ENCODE measurements at regions not wholly inside any gene's neighbourhood (a gene's known extent, or its start where the extent isn't known, plus 50 kb on each side); places are given as distances from the start of the nearest gene placed in this dataset.

DNA sequence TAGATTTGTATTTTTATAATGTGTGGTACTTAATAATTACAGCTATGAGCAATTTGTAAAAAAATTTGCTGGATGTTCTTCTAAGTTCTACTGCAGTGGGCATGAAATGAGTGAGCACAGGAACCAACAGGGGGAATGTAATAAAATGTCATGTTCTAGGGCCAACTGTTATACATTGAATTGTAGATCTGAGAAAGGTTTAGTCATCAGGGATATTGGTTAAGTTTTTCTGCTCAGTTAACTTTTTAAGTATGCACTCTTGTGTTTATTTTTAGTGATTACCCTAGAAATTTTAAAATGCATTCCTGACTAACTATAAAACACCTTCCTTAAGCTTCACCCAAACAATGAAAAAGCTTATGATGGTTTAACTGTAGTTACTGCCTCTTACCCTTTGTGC, 101.8 kb downstream of the CAND1 start:
- DNase-seq (ENCODE audit: low read depth in 2 of 2): no peak

GRCh38 chr12:67377021-67377420, 107.9 kb downstream of the CAND1 start:
- no peak for DNase-seq (ENCODE audit: low read depth in 2 of 2)

GRCh38 chr12:67377541-67377940, 108.4 kb downstream of the CAND1 start:
- DNase-seq (ENCODE audit: low read depth in 2 of 2): no peak

DNA sequence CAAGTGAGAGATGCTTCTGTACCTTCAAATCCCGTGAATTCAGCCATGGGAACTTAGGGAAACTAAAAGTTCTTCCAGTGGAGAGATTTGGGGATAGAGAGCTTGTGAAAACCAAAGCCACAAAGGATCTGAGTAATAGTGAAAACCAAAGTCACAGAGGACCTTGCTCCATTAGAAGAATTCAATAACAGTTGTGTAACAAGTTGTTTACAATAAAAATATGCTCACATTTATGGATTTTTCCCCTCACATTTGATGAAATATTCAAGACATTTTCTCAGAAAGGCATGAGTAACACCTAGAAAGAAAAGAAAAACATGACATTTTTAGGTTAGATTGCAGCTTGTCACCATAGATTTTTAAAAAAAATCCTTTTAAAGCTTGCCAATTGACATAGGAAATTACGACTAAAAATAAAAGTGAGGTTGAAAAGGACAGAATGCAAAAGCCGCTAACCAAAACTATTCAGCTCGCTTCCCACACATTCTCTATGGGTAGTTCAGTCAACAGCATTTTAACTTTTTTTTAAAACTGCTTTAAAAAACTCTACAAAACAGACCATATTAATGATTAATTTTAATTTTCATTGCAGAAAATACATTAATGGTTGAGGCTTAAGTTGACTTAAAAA, 113.2 kb downstream of the CAND1 start:
- no peak for DNase-seq (ENCODE audit: low read depth in 2 of 2)

DNA sequence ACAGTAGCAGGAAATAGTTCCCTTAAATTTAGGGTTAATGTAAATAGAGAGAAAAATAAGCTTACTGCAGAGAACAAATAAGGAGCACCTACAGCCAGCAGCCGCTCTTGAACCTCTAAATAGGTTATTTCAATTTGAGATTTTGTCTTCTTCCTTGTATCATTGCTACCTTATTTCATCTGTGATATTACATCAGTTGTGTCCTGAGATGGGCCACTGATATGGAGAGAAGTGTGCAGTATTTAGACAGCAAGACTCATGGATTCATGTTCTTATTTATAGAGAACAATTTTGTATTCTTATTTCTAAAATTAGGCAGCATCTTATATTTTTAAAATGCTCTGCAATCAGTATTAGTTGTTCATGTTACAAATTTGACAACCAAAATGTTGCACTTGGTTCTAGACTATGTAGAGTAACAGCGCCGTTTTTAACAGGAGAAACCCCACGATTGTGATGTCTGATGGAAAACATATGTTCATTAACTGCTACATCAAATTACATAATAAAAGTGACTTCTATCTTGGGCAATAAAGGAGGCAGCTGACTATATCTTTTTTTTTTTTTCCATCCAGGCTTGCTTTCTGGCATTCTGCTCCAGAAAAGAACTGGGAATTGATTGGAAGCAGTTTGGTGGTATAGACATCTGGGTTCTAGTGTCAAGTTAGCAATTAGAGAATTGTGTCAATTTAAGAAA, 117.9 kb downstream of the CAND1 start:
- DNase-seq (ENCODE audit: low read depth in 2 of 2): no peak

DNA sequence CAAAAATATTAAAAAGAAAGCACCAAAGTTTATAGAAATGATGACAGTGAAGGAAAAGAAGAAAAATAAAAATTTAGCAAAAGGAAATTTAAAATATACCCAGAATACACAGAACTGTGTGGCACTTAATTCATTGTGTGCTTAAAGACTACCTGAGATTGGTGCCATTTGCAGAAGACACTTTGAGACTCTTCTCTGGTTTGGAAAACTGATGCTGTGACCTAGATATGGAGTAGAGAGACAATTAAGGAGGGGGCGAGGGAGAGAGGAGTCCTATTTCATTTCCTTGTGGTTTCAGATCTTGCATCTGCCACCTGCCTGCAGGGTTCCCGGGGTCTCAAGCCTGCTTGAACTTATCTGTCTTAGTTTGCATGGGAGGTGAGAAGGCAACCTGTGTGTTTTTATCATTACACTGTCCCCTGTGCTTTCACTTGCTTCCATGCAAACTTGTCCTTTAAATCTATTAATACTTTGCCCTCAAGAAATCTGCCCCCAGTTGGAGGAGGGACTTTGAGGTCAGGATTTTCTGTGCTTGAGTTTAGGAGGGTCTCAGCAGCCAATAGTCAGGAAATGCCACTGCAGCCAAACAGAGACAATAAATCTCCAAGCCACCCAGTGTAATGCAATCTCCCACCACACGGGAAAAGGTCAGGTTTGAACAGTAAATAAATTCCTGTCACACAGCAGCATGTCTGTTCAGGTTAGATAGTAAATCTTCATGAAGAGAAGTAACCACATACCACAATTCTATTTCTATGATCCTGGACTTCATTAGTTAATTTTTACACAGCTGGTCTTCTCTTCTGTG, 119.4 kb downstream of the CAND1 start:
- DNase-seq (ENCODE audit: low read depth in 2 of 2): no peak

DNA sequence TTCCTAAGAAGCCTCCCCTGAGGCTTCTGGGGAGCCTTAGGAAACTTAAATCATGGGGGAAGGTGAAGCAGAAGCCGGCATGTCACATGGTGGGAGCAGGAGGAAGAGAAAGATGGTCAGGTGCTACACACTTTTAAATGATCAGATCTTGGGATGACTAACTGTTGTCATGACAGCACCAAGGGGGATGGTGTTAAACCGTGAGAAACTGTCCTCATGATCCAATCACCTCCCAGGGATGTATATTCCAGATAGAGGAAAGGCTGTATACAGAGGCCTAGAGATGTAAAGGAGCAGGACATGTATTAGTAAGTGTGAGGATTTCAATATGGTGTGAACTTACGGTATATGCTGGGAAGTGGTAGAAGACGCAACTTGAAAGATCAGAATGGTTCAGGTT, 121.1 kb downstream of the CAND1 start:
- no peak for DNase-seq (ENCODE audit: low read depth in 2 of 2)

DNA sequence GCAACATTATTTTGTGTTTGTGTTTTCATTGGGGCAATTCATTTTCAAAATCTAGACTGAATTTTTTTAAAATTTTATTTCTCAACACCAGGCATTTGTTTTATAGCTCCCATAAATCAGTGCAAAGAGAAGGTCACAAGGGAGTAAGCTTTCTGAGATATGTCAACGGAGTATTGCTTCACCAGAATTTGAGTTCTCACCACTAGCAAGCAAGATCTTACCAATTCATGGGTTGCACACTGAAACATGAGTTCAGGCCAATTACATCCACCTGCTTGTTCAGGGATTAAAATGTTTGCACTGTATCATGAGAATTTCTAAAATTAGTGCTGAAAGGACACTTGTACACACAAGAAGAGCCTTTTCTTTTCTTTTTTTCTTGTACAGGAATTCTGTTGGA, 121.9 kb downstream of the CAND1 start:
- no peak for DNase-seq (ENCODE audit: low read depth in 2 of 2)

- no peak for DNase-seq (ENCODE audit: low read depth in 2 of 2)
These were observed 122.5 kb downstream of the CAND1 start for GRCh38 chr12:67391656-67392055.

DNA sequence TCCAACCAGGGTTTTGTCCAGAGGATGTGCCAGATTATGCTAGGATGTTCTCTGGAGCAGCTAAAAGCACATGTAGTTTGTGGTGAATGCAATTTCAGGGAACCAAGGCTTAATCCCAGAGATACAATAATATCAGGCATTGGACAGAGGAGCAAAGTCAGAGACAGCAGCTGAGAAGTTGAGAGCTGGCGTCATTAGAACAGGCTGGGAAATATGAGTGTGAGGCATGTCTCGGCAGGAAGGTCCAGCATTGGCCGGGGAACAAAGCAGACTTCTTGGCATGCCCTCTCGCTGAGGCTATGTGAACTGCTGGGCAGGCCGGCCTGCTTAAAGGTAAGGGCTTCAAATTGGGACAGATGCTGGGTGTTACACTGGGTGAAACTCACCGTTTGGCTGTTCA, 125.4 kb downstream of the CAND1 start:
- no peak for DNase-seq (ENCODE audit: low read depth in 2 of 2)

DNA sequence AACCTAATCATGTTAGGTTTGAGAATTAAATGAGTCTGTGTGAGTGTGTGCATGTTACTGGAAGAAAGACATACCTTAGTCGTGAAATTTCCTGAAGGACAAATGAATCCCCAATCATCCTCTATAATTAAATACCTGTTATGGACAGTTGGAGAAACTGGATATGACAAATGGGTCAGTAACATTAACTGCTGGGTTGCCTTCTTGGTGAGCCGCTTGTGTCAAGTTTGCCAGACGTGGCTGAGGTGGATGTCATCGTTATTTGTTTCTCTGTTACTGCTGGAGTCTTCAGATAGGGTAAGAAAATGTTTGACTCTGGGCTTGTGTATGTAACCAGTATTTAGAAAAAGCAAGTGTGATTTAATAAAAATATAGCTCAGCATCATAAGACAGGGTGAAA, 131.6 kb downstream of the CAND1 start:
- DNase-seq (ENCODE audit: low read depth in 2 of 2): no peak

- DNase-seq (ENCODE audit: low read depth in 2 of 2): no peak
These were observed 141.1 kb downstream of the CAND1 start for GRCh38 chr12:67410246-67410645.

GRCh38 chr12:67410667-67411067, 141.5 kb downstream of the CAND1 start:
- DNase-seq (ENCODE audit: low read depth in 2 of 2): no peak

DNA sequence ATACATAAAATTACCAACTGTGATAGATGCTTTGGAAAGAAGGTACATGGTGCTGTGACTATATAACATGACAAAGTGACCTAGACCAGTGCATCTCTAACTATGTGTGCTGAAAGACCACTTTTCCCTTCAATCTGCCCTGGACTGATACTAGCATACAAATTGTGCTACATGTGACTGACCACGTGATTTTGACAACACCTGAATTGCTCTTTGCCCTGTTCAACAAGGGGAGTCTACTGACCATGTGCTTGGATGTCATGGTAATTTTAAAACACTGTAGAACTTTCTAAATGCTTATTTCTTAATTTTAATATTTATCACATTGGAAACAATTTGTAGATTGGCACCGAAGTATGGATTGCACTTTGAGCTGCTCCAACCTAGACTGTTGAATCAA, 142.4 kb downstream of the CAND1 start:
- no peak for DNase-seq (ENCODE audit: low read depth in 2 of 2)

DNA sequence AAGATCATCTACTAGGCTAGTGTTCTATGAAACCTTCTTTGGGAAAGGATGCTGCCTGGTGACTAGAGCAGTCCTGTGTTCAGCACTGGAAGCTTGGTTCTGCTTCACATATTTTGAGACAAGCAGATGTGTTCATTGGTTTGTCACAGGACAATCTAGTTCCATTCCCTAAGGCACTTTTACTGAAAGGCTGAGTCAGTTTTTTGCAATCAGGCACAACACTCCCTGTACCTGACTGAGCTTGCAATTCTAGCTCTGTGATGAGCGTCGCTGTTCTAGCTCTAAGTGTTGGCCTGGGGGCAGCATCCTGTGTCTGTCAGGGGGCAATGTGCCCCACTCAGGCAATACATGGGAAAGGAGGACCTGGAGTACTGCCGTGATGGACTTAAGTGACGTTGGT, 144.4 kb downstream of the CAND1 start:
- no peak for DNase-seq (ENCODE audit: low read depth in 2 of 2)

DNA sequence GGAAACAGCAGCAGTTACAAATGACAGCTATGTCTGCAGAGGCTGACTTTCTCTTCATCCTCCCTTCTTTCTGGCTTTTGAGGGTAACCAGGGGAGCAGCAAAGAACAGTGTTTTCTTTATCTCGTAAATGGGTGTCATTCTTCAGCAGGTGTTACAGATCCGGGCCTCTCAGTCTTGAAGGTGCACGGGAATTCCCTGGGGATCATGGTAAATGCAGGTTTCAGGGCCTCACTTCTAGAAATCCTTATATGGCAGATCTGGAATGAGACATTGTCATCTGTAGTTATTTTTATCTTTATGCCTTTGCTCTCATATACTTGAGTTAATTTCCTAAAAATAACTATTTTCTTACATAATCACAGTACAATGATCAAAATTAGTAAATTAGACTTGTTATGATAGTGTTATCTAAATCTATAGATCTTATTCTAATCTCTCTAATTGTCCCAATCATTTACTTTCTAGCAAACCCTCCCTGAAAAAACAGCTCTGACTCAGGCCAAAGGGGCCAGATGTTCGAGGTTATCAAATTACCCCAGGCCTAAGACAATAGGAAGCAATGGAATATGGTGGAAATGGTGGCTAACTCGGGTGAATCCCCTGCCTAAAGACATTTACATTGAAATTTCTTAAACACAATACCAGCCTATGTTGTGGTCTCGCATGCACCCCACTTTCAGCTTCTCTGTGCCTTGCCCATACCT, 145.0 kb downstream of the CAND1 start:
- no peak for DNase-seq (ENCODE audit: low read depth in 2 of 2)

DNA sequence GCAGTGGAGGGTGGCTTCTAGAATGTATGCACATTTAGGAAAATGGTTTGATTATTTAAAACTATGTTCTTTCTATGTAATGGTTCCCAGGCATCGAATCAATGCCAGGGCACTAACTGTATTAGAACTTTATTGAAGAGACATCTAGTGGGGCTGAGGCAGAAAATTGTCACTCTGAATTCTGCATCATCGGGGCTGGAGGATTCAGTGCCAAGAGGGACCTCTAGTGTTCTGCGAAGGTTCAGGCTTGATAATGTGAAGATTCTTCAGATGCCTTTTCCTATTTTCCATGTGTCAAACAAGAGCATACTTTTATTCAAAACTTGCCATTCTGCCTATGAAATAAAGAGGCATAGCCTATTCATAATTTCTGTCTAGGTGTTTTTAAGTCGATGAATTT, 146.3 kb downstream of the CAND1 start:
- no peak for DNase-seq (ENCODE audit: low read depth in 2 of 2)

- no peak for DNase-seq (ENCODE audit: low read depth in 2 of 2)
These were observed 150.7 kb downstream of the CAND1 start for GRCh38 chr12:67419810-67420209.

- DNase-seq (ENCODE audit: low read depth in 2 of 2): no peak
These were observed 151.3 kb downstream of the CAND1 start for GRCh38 chr12:67420506-67420905.

DNA sequence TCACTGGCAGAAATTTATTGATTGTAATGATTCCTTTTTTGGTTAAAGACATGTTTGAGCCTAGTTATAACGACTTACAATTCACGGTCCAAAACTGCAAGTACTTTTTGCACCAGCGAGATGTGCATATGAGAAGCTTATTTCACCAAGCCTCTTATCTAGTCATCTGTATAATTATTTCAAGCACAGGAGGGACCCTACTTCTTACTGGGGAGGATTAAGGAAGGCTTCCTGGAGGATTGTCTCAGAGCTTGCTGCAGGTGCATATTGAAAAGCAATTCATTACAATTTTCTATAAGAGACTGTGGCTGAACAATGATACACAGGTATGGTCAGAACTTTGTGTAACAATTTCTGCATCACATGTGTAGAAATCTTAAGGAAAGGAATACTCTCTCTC, 152.9 kb downstream of the CAND1 start:
- no peak for DNase-seq (ENCODE audit: low read depth in 2 of 2)

DNA sequence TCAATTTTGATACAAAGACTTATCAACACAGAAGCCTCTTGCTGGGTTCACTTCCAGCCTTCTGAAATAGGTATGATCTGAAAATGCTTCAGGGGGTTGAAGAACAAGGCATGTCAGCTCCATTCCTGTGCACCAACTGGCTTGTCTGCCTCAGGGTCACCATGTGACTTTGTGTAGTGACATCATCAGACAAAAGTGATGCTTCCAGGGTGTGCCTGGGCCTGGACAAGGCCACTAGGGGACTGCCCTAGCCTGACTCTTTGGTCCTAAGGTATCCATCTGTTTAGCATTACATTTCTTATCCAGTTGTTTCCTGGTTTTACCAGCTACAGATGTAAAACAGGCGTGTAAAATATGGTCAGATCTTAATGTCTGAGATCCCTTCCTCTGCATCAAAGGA, 155.6 kb downstream of the CAND1 start:
- DNase-seq (ENCODE audit: low read depth in 2 of 2): no peak

DNA sequence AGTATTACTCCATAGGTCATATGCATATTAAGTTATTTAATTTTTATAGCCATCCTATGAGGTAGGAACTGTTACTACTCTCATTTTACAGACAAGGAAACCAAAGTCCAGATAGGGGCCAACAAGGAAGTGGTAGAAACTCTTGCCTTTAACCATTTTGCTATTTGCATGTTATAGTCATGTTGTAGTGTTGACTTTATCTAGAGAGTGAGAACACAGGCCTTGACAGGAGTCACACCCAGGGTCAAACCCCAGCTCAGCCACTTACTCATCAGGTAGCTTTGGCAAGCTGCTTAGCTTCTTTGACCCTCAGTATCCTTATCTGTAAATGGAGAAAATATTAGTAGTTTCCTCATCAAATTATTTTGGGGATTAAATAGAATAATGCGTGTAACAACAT, 156.2 kb downstream of the CAND1 start:
- no peak for DNase-seq (ENCODE audit: low read depth in 2 of 2)

All from stimulated activated CD8-positive, alpha-beta memory T cell treated with anti-CD3 and anti-CD28 coated beads, Interleukin-7, amount 100 ng/mL, for 1 hour (primary cell).